Neural cell (in vitro differentiated cells): ENCODE measurements at regions not wholly inside any gene's neighbourhood (a gene's known extent, or its start where the extent isn't known, plus 50 kb on each side); places are given as distances from the start of the nearest gene placed in this dataset.

Experiments
- H2AFZ ChIP-seq: fragments of 200-600, 300-800 bp; sonication (generic), shearing (Covaris generic); 2 replicates; pipeline ENCODE4 v1.6.0; 2014; ENCODE audit warnings: low read depth, mild to moderate bottlenecking, antibody characterized with exemption, low read length, moderate library complexity
- H3F3A ChIP-seq: fragments of 200-600 bp; shearing (Covaris generic); 2 replicates; pipeline ENCODE4 v1.6.1; 2016; ENCODE audit warnings: mild to moderate bottlenecking, moderate library complexity, mixed read lengths, antibody characterized with exemption, low read length; ENCODE audit not compliant: insufficient read depth, poor library complexity, severe bottlenecking
- H3K27ac ChIP-seq: fragments of 200-600, 300-800 bp; sonication (generic), shearing (Covaris generic); 2 replicates; pipeline ENCODE4 v1.5.1; 2014; ENCODE audit warnings: mild to moderate bottlenecking, low read length, moderate library complexity
- H3K27me3 ChIP-seq: fragments of 300-800, 200-600 bp; sonication (generic), shearing (Covaris generic); 2 replicates; pipeline ENCODE4 v1.6.0; 2014; ENCODE audit warnings: mild to moderate bottlenecking, low read depth, low read length, moderate library complexity; ENCODE audit not compliant: insufficient read depth
- H3K36me3 ChIP-seq: fragments of 300-800, 200-600 bp; sonication (generic), shearing (Covaris generic); 2 replicates; pipeline ENCODE4 v1.5.1; 2014; ENCODE audit warnings: mild to moderate bottlenecking, antibody characterized with exemption, low read length, moderate library complexity; ENCODE audit not compliant: insufficient read depth
- H3K4me2 ChIP-seq: fragments of 300-800, 200-600 bp; sonication (generic), shearing (Covaris generic); 2 replicates; pipeline ENCODE4 v1.6.0; 2014; ENCODE audit warnings: mild to moderate bottlenecking, low read length
- H3K4me3 ChIP-seq: fragments of 300-800, 200-600 bp; sonication (generic), shearing (Covaris generic); 2 replicates; pipeline ENCODE4 v1.5.1; 2014; ENCODE audit warnings: mild to moderate bottlenecking, low read length, moderate library complexity
- H3K79me2 ChIP-seq: fragments of 200-600 bp; shearing (Covaris generic); replicated peaks from 2 replicates; pipeline ENCODE4 v1.6.0; 2014; ENCODE audit warnings: mild to moderate bottlenecking, low read length, moderate library complexity; ENCODE audit not compliant: insufficient read depth
- H3K9ac ChIP-seq: fragments of 300-800, 200-600 bp; sonication (generic), shearing (Covaris generic); 2 replicates; pipeline ENCODE4 v1.6.1; 2016; ENCODE audit warnings: mild to moderate bottlenecking, low read length, mixed read lengths
- H3K9me2 ChIP-seq: fragments of 200-600 bp; shearing (Covaris generic); 2 replicates; pipeline ENCODE4 v1.6.1; 2016; ENCODE audit warnings: mild to moderate bottlenecking, low read length, mixed read lengths; ENCODE audit not compliant: insufficient read depth
- H3K9me3 ChIP-seq: fragments of 200-600, 300-800 bp; sonication (generic), shearing (Covaris generic); 2 replicates; pipeline ENCODE4 v1.6.1; 2016; ENCODE audit warnings: mild to moderate bottlenecking, mixed run types, low read length, moderate library complexity, mixed read lengths
- H4K20me1 ChIP-seq: fragments of 200-600 bp; shearing (Covaris generic); 2 replicates; pipeline ENCODE4 v1.6.1; 2016; ENCODE audit warnings: mild to moderate bottlenecking, mixed run types; ENCODE audit not compliant: insufficient read depth
- EP300 ChIP-seq: fragments of 450-650 bp; conservative IDR thresholded peaks from 2 replicates; pipeline ENCODE4 v1.6.1; 2014; ENCODE audit warnings: antibody characterized with exemption, mild to moderate bottlenecking, moderate library complexity; ENCODE audit not compliant: poor library complexity, severe bottlenecking
- EZH2 ChIP-seq: fragments of 200-600, 300-800 bp; shearing (Covaris generic), sonication (generic); IDR thresholded peaks from 2 replicates; pipeline ENCODE4 v1.6.1; 2014; ENCODE audit warnings: antibody characterized with exemption, low read length, borderline replicate concordance, mild to moderate bottlenecking; ENCODE audit not compliant: insufficient read depth, poor library complexity, severe bottlenecking
- MXI1 ChIP-seq: fragments of 450-650 bp; conservative IDR thresholded peaks from 2 replicates; pipeline ENCODE4 v1.6.1; 2014; ENCODE audit warnings: antibody characterized with exemption, mild to moderate bottlenecking; ENCODE audit not compliant: poor library complexity, severe bottlenecking
- POLR2AphosphoS5 ChIP-seq: IDR thresholded peaks from 2 replicates; pipeline ENCODE4 v1.6.1; 2012
- RAD21 ChIP-seq: fragments of 450-650 bp; conservative IDR thresholded peaks from 2 replicates; pipeline ENCODE4 v1.6.1; 2014; ENCODE audit warnings: antibody characterized with exemption, mild to moderate bottlenecking, moderate library complexity
- SMC3 ChIP-seq: fragments of 450-650 bp; conservative IDR thresholded peaks from 2 replicates; pipeline ENCODE4 v1.6.1; 2014; ENCODE audit warnings: antibody characterized with exemption, mild to moderate bottlenecking, moderate library complexity; ENCODE audit not compliant: poor library complexity
- TAF1 ChIP-seq: IDR thresholded peaks from 2 replicates; pipeline ENCODE4 v1.6.1; 2012; ENCODE audit warnings: low read depth
- TF ChIP-seq, protein P1 (sequence below): fragments of 450-650 bp; IDR thresholded peaks from 2 replicates; pipeline ENCODE4 v1.5.1; 2014; ENCODE audit warnings: antibody characterized with exemption, mild to moderate bottlenecking, moderate library complexity; ENCODE audit not compliant: poor library complexity, severe bottlenecking
- TF ChIP-seq, protein P2 (sequence below): IDR thresholded peaks from 2 replicates; pipeline ENCODE4 v1.6.1; 2012; ENCODE audit warnings: borderline replicate concordance

GRCh38 chr3:78495301-78495700, 1272.5 kb downstream of the ROBO1 start:
- H3K4me3 ChIP-seq, result no peak overlapping the region
- H3K9me3 ChIP-seq, result no peaks in the 10 kb centered on the region
- TF ChIP-seq POLR2AphosphoS5 (no peak), EP300 (peak; percentile 18)
- H3K79me2 ChIP-seq, result no peaks in the 10 kb centered on the region
- H3K36me3 ChIP-seq, result no peaks in the 10 kb centered on the region
- no peaks in the 10 kb centered on the region for H3K27me3 ChIP-seq
- no peak overlapping the region for H3K4me2 ChIP-seq
- no peak overlapping the region for H3K27ac ChIP-seq
- no peak overlapping the region for H3K9ac ChIP-seq
- H3F3A ChIP-seq, result peaks cover 5% of the 10 kb centered on the region
- no peaks in the 10 kb centered on the region for H3K9me2 ChIP-seq
- H2AFZ ChIP-seq, result no peak overlapping the region
- H4K20me1 ChIP-seq, result no peaks in the 10 kb centered on the region

DNA sequence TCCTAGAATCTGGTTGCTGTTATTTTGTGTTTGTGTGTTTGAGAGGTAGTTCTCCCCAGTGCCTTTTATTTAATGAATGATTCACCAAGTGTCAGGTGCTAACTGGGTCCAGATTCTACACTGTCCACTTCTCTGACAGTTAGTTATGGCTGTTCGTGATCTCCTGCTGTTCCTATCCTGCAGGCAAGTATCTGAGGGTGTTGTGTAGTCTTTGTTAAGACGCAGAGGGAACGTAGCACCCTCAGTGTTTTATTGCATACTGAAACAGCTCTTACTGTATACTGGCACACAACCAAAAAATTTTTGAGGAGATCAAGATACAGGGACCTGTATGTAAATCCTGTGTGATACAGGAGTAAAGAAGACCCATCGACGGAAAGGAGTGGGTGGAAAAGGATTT, 1271.3 kb downstream of the ROBO1 start:
- Histone ChIP-seq H4K20me1 (no peaks in the 10 kb centered on the region), H2AFZ (no peak overlapping the region), H3K36me3 (no peaks in the 10 kb centered on the region), H3K4me3 (peak overlapping the region; percentile 11), H3K9me3 (no peaks in the 10 kb centered on the region), H3K9ac (no peak overlapping the region), H3K27ac (no peak overlapping the region), H3F3A (peaks cover 5% of the 10 kb centered on the region), H3K79me2 (no peaks in the 10 kb centered on the region), H3K27me3 (no peaks in the 10 kb centered on the region), H3K9me2 (no peaks in the 10 kb centered on the region), H3K4me2 (peak overlapping the region; percentile 8)
- no peak for TF ChIP-seq EZH2
- TF ChIP-seq EP300, result no peak
- no peak for TF ChIP-seq POLR2AphosphoS5
- TF ChIP-seq, protein P1, sequence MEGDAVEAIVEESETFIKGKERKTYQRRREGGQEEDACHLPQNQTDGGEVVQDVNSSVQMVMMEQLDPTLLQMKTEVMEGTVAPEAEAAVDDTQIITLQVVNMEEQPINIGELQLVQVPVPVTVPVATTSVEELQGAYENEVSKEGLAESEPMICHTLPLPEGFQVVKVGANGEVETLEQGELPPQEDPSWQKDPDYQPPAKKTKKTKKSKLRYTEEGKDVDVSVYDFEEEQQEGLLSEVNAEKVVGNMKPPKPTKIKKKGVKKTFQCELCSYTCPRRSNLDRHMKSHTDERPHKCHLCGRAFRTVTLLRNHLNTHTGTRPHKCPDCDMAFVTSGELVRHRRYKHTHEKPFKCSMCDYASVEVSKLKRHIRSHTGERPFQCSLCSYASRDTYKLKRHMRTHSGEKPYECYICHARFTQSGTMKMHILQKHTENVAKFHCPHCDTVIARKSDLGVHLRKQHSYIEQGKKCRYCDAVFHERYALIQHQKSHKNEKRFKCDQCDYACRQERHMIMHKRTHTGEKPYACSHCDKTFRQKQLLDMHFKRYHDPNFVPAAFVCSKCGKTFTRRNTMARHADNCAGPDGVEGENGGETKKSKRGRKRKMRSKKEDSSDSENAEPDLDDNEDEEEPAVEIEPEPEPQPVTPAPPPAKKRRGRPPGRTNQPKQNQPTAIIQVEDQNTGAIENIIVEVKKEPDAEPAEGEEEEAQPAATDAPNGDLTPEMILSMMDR, result no peak
- no peak for TF ChIP-seq MXI1
- TF ChIP-seq, protein P2, sequence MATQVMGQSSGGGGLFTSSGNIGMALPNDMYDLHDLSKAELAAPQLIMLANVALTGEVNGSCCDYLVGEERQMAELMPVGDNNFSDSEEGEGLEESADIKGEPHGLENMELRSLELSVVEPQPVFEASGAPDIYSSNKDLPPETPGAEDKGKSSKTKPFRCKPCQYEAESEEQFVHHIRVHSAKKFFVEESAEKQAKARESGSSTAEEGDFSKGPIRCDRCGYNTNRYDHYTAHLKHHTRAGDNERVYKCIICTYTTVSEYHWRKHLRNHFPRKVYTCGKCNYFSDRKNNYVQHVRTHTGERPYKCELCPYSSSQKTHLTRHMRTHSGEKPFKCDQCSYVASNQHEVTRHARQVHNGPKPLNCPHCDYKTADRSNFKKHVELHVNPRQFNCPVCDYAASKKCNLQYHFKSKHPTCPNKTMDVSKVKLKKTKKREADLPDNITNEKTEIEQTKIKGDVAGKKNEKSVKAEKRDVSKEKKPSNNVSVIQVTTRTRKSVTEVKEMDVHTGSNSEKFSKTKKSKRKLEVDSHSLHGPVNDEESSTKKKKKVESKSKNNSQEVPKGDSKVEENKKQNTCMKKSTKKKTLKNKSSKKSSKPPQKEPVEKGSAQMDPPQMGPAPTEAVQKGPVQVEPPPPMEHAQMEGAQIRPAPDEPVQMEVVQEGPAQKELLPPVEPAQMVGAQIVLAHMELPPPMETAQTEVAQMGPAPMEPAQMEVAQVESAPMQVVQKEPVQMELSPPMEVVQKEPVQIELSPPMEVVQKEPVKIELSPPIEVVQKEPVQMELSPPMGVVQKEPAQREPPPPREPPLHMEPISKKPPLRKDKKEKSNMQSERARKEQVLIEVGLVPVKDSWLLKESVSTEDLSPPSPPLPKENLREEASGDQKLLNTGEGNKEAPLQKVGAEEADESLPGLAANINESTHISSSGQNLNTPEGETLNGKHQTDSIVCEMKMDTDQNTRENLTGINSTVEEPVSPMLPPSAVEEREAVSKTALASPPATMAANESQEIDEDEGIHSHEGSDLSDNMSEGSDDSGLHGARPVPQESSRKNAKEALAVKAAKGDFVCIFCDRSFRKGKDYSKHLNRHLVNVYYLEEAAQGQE, result no peak
- no peak for TF ChIP-seq RAD21
- no peak for TF ChIP-seq SMC3
- no peak for TF ChIP-seq TAF1

- H3K4me3 ChIP-seq, result peak overlapping the region; percentile 11
- peak overlapping the region; percentile 8 for H3K4me2 ChIP-seq
- H3K9me2 ChIP-seq, result no peaks in the 10 kb centered on the region
- H3K9ac ChIP-seq, result peak overlapping the region; percentile 3
- H3K36me3 ChIP-seq, result no peaks in the 10 kb centered on the region
- no peaks in the 10 kb centered on the region for H3K27me3 ChIP-seq
- no peak overlapping the region for H2AFZ ChIP-seq
- no peaks in the 10 kb centered on the region for H3K79me2 ChIP-seq
- TF ChIP-seq, protein P2, result no peak
- TF ChIP-seq RAD21 (peak; percentile 24), EZH2 (no peak), POLR2AphosphoS5 (peak; percentile 97), SMC3 (no peak), MXI1 (no peak), TAF1 (no peak), EP300 (peak; percentile 94)
- TF ChIP-seq, protein P1, result no peak
- H3K27ac ChIP-seq, result peak overlapping the region; percentile 39
- no peaks in the 10 kb centered on the region for H4K20me1 ChIP-seq
- no peaks in the 10 kb centered on the region for H3K9me3 ChIP-seq
- H3F3A ChIP-seq, result peaks cover 5% of the 10 kb centered on the region
These were observed 1270.8 kb downstream of the ROBO1 start for GRCh38 chr3:78497021-78497420.
